GM21717 (cell line): ENCODE measurements at regions not wholly inside any gene's neighbourhood (a gene's known extent, or its start where the extent isn't known, plus 50 kb on each side); places are given as distances from the start of the nearest gene placed in this dataset.

Experiments
- ATAC-seq: cut with Tn5 transposase; IDR thresholded peaks from one replicate; pipeline ENCODE4 v1.9.1; 2021; ENCODE audit warnings: mild to moderate bottlenecking, moderate library complexity; ENCODE audit not compliant: unreplicated experiment

- ATAC-seq = no peak
Measured at GRCh38 chr13:63139277-63139676, 1723.6 kb upstream of the PCDH20 start.

- no peak for ATAC-seq
Measured at GRCh38 chr13:63129995-63130394, 1714.3 kb upstream of the PCDH20 start.

- no peak for ATAC-seq
Measured at GRCh38 chr13:63128716-63129115, 1713.1 kb upstream of the PCDH20 start.

- ATAC-seq = no peak
Measured at GRCh38 chr13:63124863-63125262, 1709.2 kb upstream of the PCDH20 start.

GRCh38 chr13:63120883-63121282 lies 1705.2 kb upstream of the PCDH20 start:
- no peak for ATAC-seq

GRCh38 chr13:63117710-63118109 lies 1702.1 kb upstream of the PCDH20 start:
- no peak for ATAC-seq

- no peak for ATAC-seq
Measured at GRCh38 chr13:63112799-63113395, 1697.2 kb upstream of the PCDH20 start.

- ATAC-seq = no peak
Measured at GRCh38 chr13:63110466-63110865, 1694.8 kb upstream of the PCDH20 start.

GRCh38 chr13:63107179-63107943 lies 1691.7 kb upstream of the PCDH20 start:
- no peak for ATAC-seq

GRCh38 chr13:63094717-63095116 lies 1679.1 kb upstream of the PCDH20 start:
- no peak for ATAC-seq

- no peak for ATAC-seq
Measured at GRCh38 chr13:63093907-63094469, 1678.3 kb upstream of the PCDH20 start.

GRCh38 chr13:63092456-63092855 lies 1676.8 kb upstream of the PCDH20 start:
- no peak for ATAC-seq

- no peak for ATAC-seq
Measured at GRCh38 chr13:63090524-63090923, 1674.9 kb upstream of the PCDH20 start.

GRCh38 chr13:63088226-63088625 lies 1672.6 kb upstream of the PCDH20 start:
- ATAC-seq = no peak

- peak; percentile 85 for ATAC-seq
Measured at GRCh38 chr13:63086286-63086685, 1670.6 kb upstream of the PCDH20 start.

GRCh38 chr13:63085851-63086250 lies 1670.2 kb upstream of the PCDH20 start:
- ATAC-seq = peak; percentile 17

- no peak for ATAC-seq
Measured at GRCh38 chr13:63081400-63082014, 1665.9 kb upstream of the PCDH20 start.

- no peak for ATAC-seq
Measured at GRCh38 chr13:63075126-63075525, 1659.5 kb upstream of the PCDH20 start.

- no peak for ATAC-seq
Measured at GRCh38 chr13:63050287-63050686, 1634.6 kb upstream of the PCDH20 start.

- ATAC-seq = no peak
Measured at GRCh38 chr13:63048653-63049052, 1633.0 kb upstream of the PCDH20 start.

- no peak for ATAC-seq
Measured at GRCh38 chr13:63044589-63045313, 1629.1 kb upstream of the PCDH20 start.
